GM19239 (cell line): ENCODE measurements at regions not wholly inside any gene's neighbourhood (a gene's known extent, or its start where the extent isn't known, plus 50 kb on each side); places are given as distances from the start of the nearest gene placed in this dataset.
"Not testable (repeated sequence)": the region's sequence is repeated elsewhere in the genome, so short reads cannot be mapped to it uniquely, and the experiment has no call there.

Source experiments
- DNase-seq: peaks from one replicate; pipeline ENCODE4 v3.0.0; 2011; ENCODE audit warnings: low spot score; ENCODE audit not compliant: insufficient read length
- FAIRE-seq: peaks from 2 replicates; lab custom pipeline; 2011; peaks lifted over from hg19 to GRCh38; lab: Jason Lieb, UNC

- FAIRE-seq, DNase-seq: not testable (repeated sequence)
Observed at GRCh38 chr18:14984531-14984930, 236.6 kb downstream of the ANKRD30B start.

DNA sequence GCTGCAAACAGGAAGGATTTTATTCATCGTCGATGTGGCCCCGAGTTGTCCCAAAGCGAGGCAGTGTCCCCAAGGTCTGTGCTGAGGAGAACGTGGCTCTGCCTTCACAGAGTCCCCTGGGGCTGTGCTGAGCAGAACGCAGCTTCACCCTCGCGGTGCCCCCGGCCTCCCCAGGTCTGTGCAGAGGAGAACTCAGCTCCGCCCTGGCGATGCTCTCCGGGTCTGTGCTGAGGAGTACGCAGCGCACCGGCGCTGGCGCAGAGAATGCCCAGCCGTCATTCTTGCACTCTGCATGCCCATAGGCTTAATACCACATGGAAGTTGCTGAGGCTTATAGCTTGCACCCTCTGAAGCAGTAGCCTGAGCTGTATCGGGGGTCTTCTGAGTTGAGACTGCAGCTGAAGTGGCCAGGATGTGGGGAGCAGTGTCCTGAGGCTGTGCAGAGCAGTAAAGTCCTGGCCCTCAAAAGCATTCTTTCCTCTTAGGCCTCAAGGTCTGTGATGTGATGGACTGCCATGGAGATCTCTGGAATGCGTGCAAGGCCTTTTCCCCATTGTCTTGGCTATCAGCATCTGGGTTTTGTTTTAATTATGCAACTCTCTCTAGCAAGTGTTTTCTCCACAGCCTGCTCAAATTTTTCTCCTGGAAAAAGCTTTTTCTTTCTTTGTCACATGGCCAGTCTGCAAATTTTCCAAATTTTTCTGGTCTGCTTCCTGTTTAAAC lies 237.5 kb downstream of the ANKRD30B start:
- not testable (repeated sequence) for FAIRE-seq

GRCh38 chr18:14987377-14987776 lies 239.4 kb downstream of the ANKRD30B start:
- FAIRE-seq, result not testable (repeated sequence)

More for the DNA sequence above, 237.5 kb downstream of the ANKRD30B start:
- not testable (repeated sequence) for DNase-seq

DNA sequence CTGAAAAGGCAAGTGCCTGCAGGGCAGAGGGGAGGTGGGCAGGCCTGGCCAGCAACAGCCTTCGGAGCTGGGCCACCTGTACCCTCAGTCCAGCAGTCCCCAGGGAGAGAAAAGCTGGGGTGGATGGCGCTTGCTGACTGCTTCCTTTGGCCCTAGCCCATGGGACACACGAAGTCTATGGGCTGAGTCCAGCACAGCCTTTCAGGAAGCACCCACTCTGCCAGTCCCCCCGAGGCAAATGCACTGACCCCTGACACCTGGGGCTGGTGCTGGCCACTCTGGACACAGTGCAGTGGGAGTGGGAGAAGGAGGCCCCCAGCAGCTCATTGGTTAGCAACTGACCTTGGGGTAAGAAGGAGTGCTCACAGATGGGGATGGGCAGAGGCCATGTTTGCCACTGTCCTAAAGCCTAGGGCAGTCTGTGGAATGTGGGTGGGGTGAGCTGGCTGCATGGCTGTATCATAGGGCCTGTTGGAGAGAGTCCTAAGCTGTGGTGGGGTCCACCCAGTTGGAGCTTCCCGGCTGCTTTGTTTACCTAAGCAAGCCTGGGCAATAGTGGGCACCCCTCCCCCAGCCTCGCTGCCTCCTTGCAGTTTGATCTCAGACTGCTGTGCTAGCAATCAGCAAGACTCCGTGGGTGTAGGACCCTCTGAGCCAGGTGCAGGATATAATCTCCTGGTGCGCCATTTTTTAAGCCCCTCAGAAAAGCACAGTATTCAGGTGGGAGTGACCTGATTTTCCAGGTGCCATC lies 240.2 kb downstream of the ANKRD30B start:
- DNase-seq, FAIRE-seq: not testable (repeated sequence)

More at GRCh38 chr18:14987377-14987776, 239.4 kb downstream of the ANKRD30B start:
- DNase-seq, result not testable (repeated sequence)

DNA sequence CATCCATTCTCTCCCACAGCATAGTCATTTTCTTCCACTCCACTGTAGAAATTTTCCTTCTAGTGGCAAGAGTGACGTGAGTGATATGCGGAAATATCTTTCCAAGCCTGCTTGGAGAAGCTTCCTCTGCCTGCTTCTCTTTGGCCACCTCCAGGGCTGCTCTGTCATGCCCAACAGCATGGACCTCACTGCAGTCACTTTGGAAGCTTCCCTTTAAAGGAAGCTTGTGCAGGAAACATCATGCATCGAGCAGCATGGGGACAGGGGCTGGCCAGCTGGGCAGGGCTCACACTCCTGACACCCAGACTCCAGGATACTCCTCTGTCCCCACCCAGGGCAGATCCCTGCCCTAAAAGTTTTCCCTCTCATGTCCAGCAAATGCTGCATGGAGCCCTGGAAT lies 241.6 kb downstream of the ANKRD30B start:
- FAIRE-seq, DNase-seq: not testable (repeated sequence)

GRCh38 chr18:14991934-14992445 lies 244.0 kb downstream of the ANKRD30B start:
- DNase-seq, FAIRE-seq: not testable (repeated sequence)

GRCh38 chr18:14992758-14993157 lies 244.8 kb downstream of the ANKRD30B start:
- not testable (repeated sequence) for DNase-seq, FAIRE-seq

DNA sequence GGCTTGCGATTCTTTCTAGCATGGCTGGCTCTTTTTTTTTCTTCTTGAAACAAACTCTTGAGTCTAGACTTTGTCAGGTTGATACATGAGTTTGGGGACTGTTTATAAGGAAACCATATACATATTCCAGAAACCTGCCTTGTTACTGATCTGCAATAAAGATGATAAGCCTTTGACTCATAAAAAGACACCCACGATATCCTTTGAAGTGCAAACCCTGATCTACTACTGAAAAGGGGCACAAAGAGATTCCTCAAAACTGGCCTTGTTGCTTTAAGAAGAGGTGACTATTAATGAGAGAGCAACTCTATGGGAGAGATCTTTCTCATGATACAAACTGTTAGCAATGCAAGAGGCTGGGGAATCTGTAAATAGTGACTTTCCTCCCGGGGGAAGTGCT lies 247.1 kb downstream of the ANKRD30B start:
- not testable (repeated sequence) for DNase-seq, FAIRE-seq

DNA sequence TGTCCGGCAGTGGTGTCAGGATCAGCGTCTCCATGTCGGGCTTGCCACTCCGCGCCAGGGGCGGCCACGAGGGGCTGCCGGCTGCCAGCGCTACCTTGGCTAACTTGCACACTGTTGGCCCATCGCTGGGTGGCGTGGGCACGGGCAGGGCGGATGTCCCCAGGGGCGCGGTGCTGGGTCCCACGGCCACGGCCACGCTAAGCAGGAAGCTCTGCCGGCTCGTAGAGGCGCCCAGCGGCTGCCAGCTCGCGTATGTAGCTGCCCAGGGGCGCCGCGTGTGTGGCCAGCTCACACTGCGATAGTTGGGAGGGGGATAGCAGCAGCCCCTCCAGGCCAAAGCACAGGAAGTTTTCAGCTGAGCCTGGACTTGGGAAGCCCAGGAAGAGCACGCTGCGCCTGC lies 249.4 kb downstream of the ANKRD30B start:
- FAIRE-seq (no peak), DNase-seq (no peak)

GRCh38 chr18:14997899-14998298 lies 249.9 kb downstream of the ANKRD30B start:
- not testable (repeated sequence) for DNase-seq, FAIRE-seq

- not testable (repeated sequence) for FAIRE-seq, DNase-seq
Observed at GRCh38 chr18:14998360-14999042, 250.5 kb downstream of the ANKRD30B start.

DNA sequence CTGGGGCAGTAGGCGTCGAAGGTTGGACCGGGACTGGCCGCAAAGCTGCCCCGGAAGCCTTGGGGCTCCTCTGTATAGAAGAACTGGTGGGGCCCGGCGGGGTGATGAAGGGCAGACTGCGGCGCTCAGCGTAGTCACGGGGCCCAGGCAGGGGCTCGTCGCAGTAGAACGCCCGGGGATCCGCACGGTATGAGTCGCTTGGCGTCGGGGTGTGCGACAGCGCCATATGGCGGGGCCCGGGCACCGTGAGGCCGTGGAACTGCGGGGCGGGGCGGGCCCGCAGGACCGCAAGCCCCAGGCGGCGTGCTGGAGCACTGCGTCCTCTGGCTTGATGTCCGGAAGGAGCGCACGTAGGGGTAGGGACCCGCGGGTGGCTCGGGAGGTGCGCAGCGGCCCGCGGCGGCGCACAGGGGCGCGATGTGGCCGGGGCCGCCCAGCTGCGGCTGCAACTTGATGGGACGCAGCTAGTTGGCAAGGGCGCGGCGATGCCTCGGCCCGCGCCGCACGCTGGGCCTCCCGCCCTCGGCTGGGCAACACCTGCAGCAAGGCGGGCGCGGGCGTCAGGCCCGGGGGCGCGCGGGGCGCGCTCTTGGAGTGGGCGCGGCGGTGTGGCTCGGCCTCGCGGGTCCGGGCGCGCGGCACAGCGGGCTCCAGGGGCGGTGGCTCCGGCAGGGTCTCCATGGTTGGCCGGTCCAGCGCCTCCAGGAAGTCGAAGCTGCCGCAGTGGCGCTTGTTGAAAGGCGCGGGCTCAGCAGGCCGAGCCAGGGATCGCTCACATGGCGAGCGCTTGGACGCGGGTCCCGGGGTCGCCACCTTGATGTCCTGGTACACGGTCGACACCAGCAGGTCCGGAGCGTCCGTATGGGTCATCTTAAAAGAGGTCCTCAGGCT lies 251.4 kb downstream of the ANKRD30B start:
- FAIRE-seq, result no peak
- DNase-seq, result no peak

DNA sequence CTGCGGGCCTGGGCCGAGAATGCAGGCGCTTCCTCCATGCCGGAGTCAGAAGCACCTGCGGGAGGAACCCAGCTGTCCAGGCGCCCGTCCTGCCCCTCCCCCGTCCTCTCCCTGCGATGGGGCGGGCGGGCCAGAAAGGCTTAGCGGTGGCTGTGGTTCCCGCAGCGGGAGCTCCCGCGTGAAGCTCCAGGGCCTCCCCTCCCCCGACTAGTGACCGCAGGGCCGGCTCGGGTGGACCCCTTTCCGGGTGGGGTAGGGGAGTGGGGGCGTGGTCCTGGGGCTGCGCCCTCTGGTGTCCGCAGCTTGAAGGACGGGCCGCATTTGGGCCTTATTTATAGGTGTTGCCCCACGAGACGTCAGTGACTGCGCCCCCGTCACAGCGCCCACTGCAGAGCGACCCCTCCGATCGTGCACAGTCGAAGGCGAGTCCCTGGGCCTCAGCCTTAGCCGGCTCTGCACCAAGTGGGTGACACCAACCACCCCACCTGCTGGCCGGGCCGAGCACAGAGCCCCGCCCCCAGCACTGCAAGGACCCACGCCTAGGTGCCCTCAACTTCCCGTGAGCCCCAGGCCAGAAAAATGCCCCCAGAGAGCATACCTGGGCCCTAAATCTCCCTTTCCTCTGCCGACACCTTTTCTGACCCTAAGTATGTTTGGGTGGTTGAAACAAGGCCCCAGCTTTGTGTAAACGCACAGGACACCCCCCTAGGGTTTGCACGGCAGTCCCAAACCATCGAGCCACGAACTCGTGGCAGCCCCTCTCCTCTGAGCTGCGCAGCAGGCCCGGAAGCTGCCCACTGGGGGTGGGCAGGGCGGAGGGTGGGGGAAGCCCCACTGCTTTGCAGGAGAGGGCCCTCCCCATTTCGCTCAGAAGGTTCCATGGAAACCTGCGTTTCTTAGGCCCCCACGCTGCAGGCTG lies 252.4 kb downstream of the ANKRD30B start:
- FAIRE-seq, result not testable (repeated sequence)

GRCh38 chr18:15001038-15001794 lies 253.2 kb downstream of the ANKRD30B start:
- not testable (repeated sequence) for DNase-seq, FAIRE-seq

More for the DNA sequence above, 252.4 kb downstream of the ANKRD30B start:
- not testable (repeated sequence) for DNase-seq

- FAIRE-seq, DNase-seq: not testable (repeated sequence)
Observed at GRCh38 chr18:15001795-15002107, 253.8 kb downstream of the ANKRD30B start.

GRCh38 chr18:15002765-15003164 lies 254.8 kb downstream of the ANKRD30B start:
- DNase-seq, FAIRE-seq: not testable (repeated sequence)

- FAIRE-seq, DNase-seq: not testable (repeated sequence)
Observed at GRCh38 chr18:15003231-15003630, 255.3 kb downstream of the ANKRD30B start.
